ENCODE measurements at regions not wholly inside any gene's neighbourhood (a gene's known extent, or its start where the extent isn't known, plus 50 kb on each side); places are given as distances from the start of the nearest gene placed in this dataset.

- TF ChIP-seq CTCF (IDR thresholded peaks at IDR 0.05) (no peak), POLR2A (IDR thresholded peaks at IDR 0.05) (no peak)
- Histone ChIP-seq H3K9me3 (replicated peaks in 1 of 3) (no peaks in the 10 kb centered on the region), H3K4me1 (replicated peaks in 1 of 2) (no peaks in the 10 kb centered on the region), H3K27me3 (no peaks in the 10 kb centered on the region), H3K4me3 (no peak overlapping the region), H3K36me3 (replicated peaks in 1 of 2) (no peaks in the 10 kb centered on the region), H3K27ac (no peak overlapping the region)
- no peak for DNase-seq
- 69 to 84% (median 77%) methylated on average over 4 of the region's 4 CpGs for WGBS, 4 donors
- intact Hi-C loops (cut with DNase I): no loop called here
Observed at GRCh38 chr13:105450784-105451183, 1084.7 kb downstream of the EFNB2 start.

- intact Hi-C loops (cut with DNase I): no loop called here
- no peaks in the 10 kb centered on the region for H3K4me1 ChIP-seq (replicated peaks in 1 of 2)
- no peaks in the 10 kb centered on the region for H3K27me3 ChIP-seq
- WGBS, 4 donors: 81 to 88% (median 84%) methylated on average over 1 of the region's 1 CpG
- DNase-seq: no peak
- H3K4me3 ChIP-seq: no peak overlapping the region
- no peak overlapping the region for H3K27ac ChIP-seq
- TF ChIP-seq POLR2A (IDR thresholded peaks at IDR 0.05) (no peak), CTCF (IDR thresholded peaks at IDR 0.05) (no peak)
- no peaks in the 10 kb centered on the region for H3K9me3 ChIP-seq (replicated peaks in 1 of 3)
- H3K36me3 ChIP-seq (replicated peaks in 1 of 2): no peaks in the 10 kb centered on the region
Observed at GRCh38 chr13:105448811-105449210, 1086.7 kb downstream of the EFNB2 start.

- intact Hi-C loops (cut with DNase I): no loop called here
- H3K9me3 ChIP-seq (replicated peaks in 1 of 3): no peaks in the 10 kb centered on the region
- H3K36me3 ChIP-seq (replicated peaks in 1 of 2): no peaks in the 10 kb centered on the region
- WGBS, 4 donors: 33 to 54% (median 49%) methylated on average over 4 of the region's 4 CpGs
- H3K27me3 ChIP-seq: no peaks in the 10 kb centered on the region
- TF ChIP-seq CTCF (IDR thresholded peaks at IDR 0.05) (no peak), POLR2A (IDR thresholded peaks at IDR 0.05) (no peak)
- H3K4me1 ChIP-seq (replicated peaks in 1 of 2): no peaks in the 10 kb centered on the region
- no peak overlapping the region for H3K27ac ChIP-seq
- H3K4me3 ChIP-seq: no peak overlapping the region
- peak in 5 of 7 donors; percentile 16 to 43 (median 28) for DNase-seq
Observed at GRCh38 chr13:105446197-105446596, 1089.3 kb downstream of the EFNB2 start.

GRCh38 chr13:105445796-105446195, 1089.7 kb downstream of the EFNB2 start:
- no peaks in the 10 kb centered on the region for H3K36me3 ChIP-seq (replicated peaks in 1 of 2)
- H3K27me3 ChIP-seq: no peaks in the 10 kb centered on the region
- 28 to 48% (median 40%) methylated on average over 4 of the region's 4 CpGs for WGBS, 4 donors
- no peak overlapping the region for H3K27ac ChIP-seq
- no peak overlapping the region for H3K4me3 ChIP-seq
- no peak for TF ChIP-seq POLR2A (IDR thresholded peaks at IDR 0.05)
- intact Hi-C loops (cut with DNase I): no loop called here
- no peaks in the 10 kb centered on the region for H3K9me3 ChIP-seq (replicated peaks in 1 of 3)
- no peaks in the 10 kb centered on the region for H3K4me1 ChIP-seq (replicated peaks in 1 of 2)
- no peak for DNase-seq

- no peaks in the 10 kb centered on the region for H3K9me3 ChIP-seq (replicated peaks in 1 of 3)
- no peaks in the 10 kb centered on the region for H3K27me3 ChIP-seq
- TF ChIP-seq POLR2A (IDR thresholded peaks at IDR 0.05) (no peak), CTCF (IDR thresholded peaks at IDR 0.05) (no peak)
- intact Hi-C loops (cut with DNase I): no loop called here
- no peaks in the 10 kb centered on the region for H3K4me1 ChIP-seq (replicated peaks in 1 of 2)
- no peak overlapping the region for H3K27ac ChIP-seq
- H3K4me3 ChIP-seq: no peak overlapping the region
- 38 to 49% (median 45%) methylated on average over 3 of the region's 3 CpGs for WGBS, 4 donors
- DNase-seq: peak in 3 of 7 donors; percentile 13 to 27 (median 21)
- no peaks in the 10 kb centered on the region for H3K36me3 ChIP-seq (replicated peaks in 1 of 2)
Observed at GRCh38 chr13:105442949-105443699, 1092.3 kb downstream of the EFNB2 start.
